Nephron progenitor cell (in vitro differentiated cells): ENCODE measurements at regions not wholly inside any gene's neighbourhood (a gene's known extent, or its start where the extent isn't known, plus 50 kb on each side); places are given as distances from the start of the nearest gene placed in this dataset.

Experiments used
- DNase-seq: peaks from one replicate; pipeline ENCODE4 v3.0.0; 2021
- H3K27ac Mint-ChIP-seq: 2 replicates; pipeline ENCODE4 v1.8.0; 2021; ENCODE audit warnings: mild to moderate bottlenecking, moderate library complexity, mixed read lengths
- H3K27me3 Mint-ChIP-seq: 2 replicates; pipeline ENCODE4 v1.8.0; 2021; ENCODE audit warnings: mild to moderate bottlenecking, low read depth, mixed read lengths; ENCODE audit not compliant: poor library complexity
- H3K36me3 Mint-ChIP-seq: 2 replicates; pipeline ENCODE4 v1.8.0; 2021; ENCODE audit warnings: low read depth, mixed read lengths
- H3K4me1 Mint-ChIP-seq: 2 replicates; pipeline ENCODE4 v1.8.0; 2021; ENCODE audit warnings: mixed read lengths
- H3K4me3 Mint-ChIP-seq: 2 replicates; pipeline ENCODE4 v1.8.0; 2021; ENCODE audit warnings: mild to moderate bottlenecking, moderate library complexity, mixed read lengths
- H3K9me3 Mint-ChIP-seq: 2 replicates; pipeline ENCODE4 v1.8.0; 2021; ENCODE audit warnings: mild to moderate bottlenecking, moderate library complexity, mixed read lengths
- TF ChIP-seq, protein P1 (sequence below): fragments of 200-600 bp; sonication (generic); IDR thresholded peaks from 2 replicates; pipeline ENCODE4 v1.5.0; 2021; ENCODE audit warnings: antibody characterized with exemption

DNA sequence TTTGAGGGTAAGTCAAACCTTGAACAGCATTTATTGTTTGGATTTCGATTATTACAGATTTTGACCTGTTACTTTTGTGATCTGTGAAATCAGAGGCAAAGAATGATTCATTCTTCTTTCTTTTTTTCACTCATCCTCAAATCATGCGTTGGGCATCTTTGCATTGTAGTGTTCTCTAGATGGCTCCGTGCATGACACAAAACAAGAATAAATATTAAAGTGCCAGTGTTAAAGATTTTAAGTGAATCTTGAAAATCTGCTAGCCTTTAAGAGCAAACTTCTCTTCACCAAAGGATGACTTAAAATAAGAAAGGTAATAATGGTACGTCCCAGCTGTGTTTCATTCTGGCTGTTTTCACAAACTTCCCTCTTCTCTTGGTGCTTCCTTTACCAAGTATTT lies 361.9 kb upstream of the SMARCA2 start:
- Mint-ChIP-seq H3K27ac (no peak overlapping the region), H3K27me3 (no peaks in the 10 kb centered on the region), H3K36me3 (no peaks in the 10 kb centered on the region), H3K4me3 (no peak overlapping the region), H3K9me3 (peaks cover 32% of the 10 kb centered on the region), H3K4me1 (no peaks in the 10 kb centered on the region)
- DNase-seq, result no peak
- TF ChIP-seq, protein P1, sequence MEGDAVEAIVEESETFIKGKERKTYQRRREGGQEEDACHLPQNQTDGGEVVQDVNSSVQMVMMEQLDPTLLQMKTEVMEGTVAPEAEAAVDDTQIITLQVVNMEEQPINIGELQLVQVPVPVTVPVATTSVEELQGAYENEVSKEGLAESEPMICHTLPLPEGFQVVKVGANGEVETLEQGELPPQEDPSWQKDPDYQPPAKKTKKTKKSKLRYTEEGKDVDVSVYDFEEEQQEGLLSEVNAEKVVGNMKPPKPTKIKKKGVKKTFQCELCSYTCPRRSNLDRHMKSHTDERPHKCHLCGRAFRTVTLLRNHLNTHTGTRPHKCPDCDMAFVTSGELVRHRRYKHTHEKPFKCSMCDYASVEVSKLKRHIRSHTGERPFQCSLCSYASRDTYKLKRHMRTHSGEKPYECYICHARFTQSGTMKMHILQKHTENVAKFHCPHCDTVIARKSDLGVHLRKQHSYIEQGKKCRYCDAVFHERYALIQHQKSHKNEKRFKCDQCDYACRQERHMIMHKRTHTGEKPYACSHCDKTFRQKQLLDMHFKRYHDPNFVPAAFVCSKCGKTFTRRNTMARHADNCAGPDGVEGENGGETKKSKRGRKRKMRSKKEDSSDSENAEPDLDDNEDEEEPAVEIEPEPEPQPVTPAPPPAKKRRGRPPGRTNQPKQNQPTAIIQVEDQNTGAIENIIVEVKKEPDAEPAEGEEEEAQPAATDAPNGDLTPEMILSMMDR, result no peak

DNA sequence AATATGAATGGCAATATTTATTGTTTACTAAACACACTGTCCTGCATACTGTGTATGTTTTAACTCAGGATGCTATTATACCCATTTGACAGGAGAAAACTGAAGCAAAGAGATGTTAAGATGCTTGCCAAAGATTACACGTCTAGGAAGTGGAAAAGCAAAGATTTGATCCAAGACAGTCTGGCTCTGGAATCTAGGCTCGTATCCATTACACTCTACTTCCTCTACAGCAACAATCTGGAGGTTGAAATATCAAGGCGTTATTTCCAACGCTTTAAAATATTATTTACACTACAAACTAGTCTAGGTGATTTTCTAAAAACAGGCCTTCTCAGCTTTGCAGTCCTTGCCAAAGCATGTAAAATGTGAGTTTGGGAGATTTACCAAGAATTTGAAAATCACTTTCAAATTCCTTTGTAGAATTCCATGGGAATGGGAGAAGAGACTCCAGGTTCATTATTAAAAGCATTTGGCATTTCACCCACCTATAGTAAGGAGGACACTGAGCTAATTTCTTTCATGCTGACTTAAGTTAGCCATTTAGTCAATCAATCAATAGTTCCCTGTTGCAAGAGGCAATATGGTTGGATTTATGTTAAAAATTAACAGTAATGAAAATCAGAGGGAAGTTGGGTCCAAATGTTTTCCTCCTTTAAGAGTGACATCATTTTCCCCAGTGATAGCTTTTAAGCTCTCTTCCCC lies 356.3 kb upstream of the SMARCA2 start:
- no peaks in the 10 kb centered on the region for H3K4me1 Mint-ChIP-seq
- no peak for DNase-seq
- peaks cover 54% of the 10 kb centered on the region for H3K9me3 Mint-ChIP-seq
- H3K36me3 Mint-ChIP-seq, result no peaks in the 10 kb centered on the region
- TF ChIP-seq, protein P1, result no peak
- H3K4me3 Mint-ChIP-seq, result no peak overlapping the region
- H3K27ac Mint-ChIP-seq, result no peak overlapping the region
- peaks cover 9% of the 10 kb centered on the region for H3K27me3 Mint-ChIP-seq

DNA sequence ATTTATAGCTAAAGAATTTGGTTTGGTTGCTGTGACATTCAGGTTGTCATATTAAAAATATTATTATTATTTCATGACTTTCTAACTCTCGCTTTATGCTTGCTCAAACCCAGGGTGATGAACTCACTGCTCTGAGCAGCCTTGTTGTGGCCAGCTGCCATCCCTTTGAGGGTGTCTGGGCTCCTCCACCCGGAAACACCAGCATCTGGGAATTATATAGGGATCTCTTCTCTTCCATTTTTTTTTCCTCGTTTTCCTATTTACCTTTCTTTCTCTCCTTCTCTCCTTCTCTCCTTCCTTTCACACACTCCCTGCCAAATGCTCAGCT lies 355.8 kb upstream of the SMARCA2 start:
- Mint-ChIP-seq H3K27ac (no peak overlapping the region), H3K4me3 (no peak overlapping the region), H3K4me1 (no peaks in the 10 kb centered on the region), H3K36me3 (no peaks in the 10 kb centered on the region), H3K9me3 (peaks cover 58% of the 10 kb centered on the region), H3K27me3 (peaks cover 9% of the 10 kb centered on the region)
- TF ChIP-seq, protein P1, result no peak
- no peak for DNase-seq

DNA sequence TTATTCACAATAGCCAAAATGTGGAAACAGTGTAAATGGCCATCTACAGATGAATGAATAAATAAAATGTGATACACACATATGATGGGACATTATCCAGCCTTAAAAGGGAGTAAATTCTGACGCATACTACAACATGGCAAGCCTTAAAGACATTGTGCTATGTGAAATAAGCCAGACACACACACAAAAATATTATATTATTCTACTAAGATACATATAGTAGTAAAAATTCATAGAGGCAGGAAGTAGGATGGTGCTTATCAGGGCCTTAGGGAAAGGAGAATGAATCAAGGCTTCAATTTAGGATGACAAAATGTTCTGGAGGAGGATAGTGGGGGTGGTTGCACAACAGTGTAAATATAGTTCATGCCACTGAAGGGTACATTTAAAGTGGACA lies 346.7 kb upstream of the SMARCA2 start:
- H3K9me3 Mint-ChIP-seq, result peaks cover 64% of the 10 kb centered on the region
- no peaks in the 10 kb centered on the region for H3K36me3 Mint-ChIP-seq
- no peak overlapping the region for H3K27ac Mint-ChIP-seq
- no peak overlapping the region for H3K4me3 Mint-ChIP-seq
- no peaks in the 10 kb centered on the region for H3K4me1 Mint-ChIP-seq
- no peak for DNase-seq
- H3K27me3 Mint-ChIP-seq, result no peaks in the 10 kb centered on the region
- TF ChIP-seq, protein P1, result no peak

DNA sequence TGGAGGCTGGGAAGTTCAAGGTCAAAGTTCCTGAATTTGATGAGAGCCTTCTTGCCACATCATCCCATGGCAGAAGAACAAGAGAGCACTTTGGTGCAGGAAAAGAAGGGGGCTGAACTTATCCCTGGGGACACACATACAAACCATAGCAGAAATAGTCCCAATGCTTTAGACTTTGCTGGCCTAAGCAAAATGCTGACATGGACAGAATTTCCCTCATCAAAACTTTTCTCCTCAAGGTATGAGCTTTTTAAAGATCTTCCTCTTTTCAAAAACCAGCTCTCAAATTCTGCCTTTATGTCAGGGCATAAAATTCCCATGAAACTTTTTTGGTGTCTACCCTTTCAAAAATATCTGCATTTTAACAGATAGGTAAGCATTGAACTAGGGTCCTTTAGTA lies 341.8 kb upstream of the SMARCA2 start:
- no peaks in the 10 kb centered on the region for H3K27me3 Mint-ChIP-seq
- H3K36me3 Mint-ChIP-seq, result no peaks in the 10 kb centered on the region
- H3K27ac Mint-ChIP-seq, result no peak overlapping the region
- DNase-seq, result no peak
- no peak overlapping the region for H3K4me3 Mint-ChIP-seq
- H3K9me3 Mint-ChIP-seq, result peaks cover 45% of the 10 kb centered on the region
- TF ChIP-seq, protein P1, result no peak
- no peaks in the 10 kb centered on the region for H3K4me1 Mint-ChIP-seq

DNA sequence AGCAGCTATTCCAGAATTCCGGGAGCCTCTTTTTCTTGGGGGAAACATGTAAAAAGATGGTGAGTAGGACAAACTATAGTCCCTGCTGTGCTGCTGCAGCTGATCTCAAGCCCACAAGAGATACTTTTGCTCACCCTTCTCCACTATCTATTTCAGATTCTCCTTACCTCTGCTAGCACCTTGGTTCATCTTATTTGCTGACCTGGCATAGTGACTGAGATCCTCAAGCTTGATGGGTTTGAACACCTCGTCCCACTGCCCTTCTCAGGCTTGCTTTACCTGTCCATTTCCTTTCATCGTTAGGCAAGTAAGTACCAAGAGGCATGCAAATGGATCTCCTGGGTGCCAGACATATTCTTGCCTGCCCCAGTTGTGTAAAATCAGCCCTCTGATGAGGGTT lies 338.4 kb upstream of the SMARCA2 start:
- DNase-seq, result no peak
- H3K27me3 Mint-ChIP-seq, result no peaks in the 10 kb centered on the region
- H3K9me3 Mint-ChIP-seq, result peaks cover 40% of the 10 kb centered on the region
- TF ChIP-seq, protein P1, result no peak
- no peaks in the 10 kb centered on the region for H3K4me1 Mint-ChIP-seq
- no peak overlapping the region for H3K27ac Mint-ChIP-seq
- H3K36me3 Mint-ChIP-seq, result no peaks in the 10 kb centered on the region
- H3K4me3 Mint-ChIP-seq, result no peak overlapping the region
